WTC11 (cell line): ENCODE measurements at regions not wholly inside any gene's neighbourhood (a gene's known extent, or its start where the extent isn't known, plus 50 kb on each side); places are given as distances from the start of the nearest gene placed in this dataset.

Source experiments
- ATAC-seq: fragments of 200-7000 bp; cut with Tn5 transposase; 2 replicates; pipeline ENCODE4 v1.10.0; 2021; ENCODE audit warnings: mild to moderate bottlenecking, moderate library complexity
- CTCF ChIA-PET: fragments of 300-600 bp; sonication (Branson Sonifier 250); formaldehyde crosslinking; loops from one replicate; lab custom pipeline; 2021; ENCODE audit warnings: antibody characterized with exemption; lab: Charles Lee
- POLR2A ChIA-PET: fragments of 350-600 bp; sonication (Branson Sonifier 250); formaldehyde crosslinking; loops from one replicate; lab custom pipeline; 2021; ENCODE audit warnings: antibody characterized with exemption; lab: Charles Lee
- DNase-seq: peaks from one replicate; pipeline ENCODE4 v3.0.0; 2021; ENCODE audit warnings: low spot score
- H3K27ac Mint-ChIP-seq: 2 replicates; pipeline ENCODE4 v1.8.0; 2021; ENCODE audit warnings: mixed read lengths
- H3K27me3 Mint-ChIP-seq: 2 replicates; pipeline ENCODE4 v1.8.0; 2021; ENCODE audit warnings: low read depth, mild to moderate bottlenecking, moderate library complexity, mixed read lengths
- H3K36me3 Mint-ChIP-seq: 2 replicates; pipeline ENCODE4 v1.8.0; 2021; ENCODE audit warnings: mixed read lengths
- H3K4me1 Mint-ChIP-seq: 2 replicates; pipeline ENCODE4 v1.8.0; 2022; ENCODE audit warnings: mixed read lengths
- H3K4me3 Mint-ChIP-seq: 2 replicates; pipeline ENCODE4 v1.8.0; 2021; ENCODE audit warnings: mild to moderate bottlenecking, moderate library complexity, mixed read lengths
- H3K9me3 Mint-ChIP-seq: 2 replicates; pipeline ENCODE4 v1.8.0; 2021; ENCODE audit warnings: mixed read lengths
- AFF4 ChIP-seq: sonication (generic); formaldehyde crosslinking; IDR thresholded peaks from 2 replicates; pipeline ENCODE4 v1.8.1; 2023; ENCODE audit warnings: mild to moderate bottlenecking, missing genetic modification reagents, borderline replicate concordance
- ATF6 ChIP-seq: sonication (generic); formaldehyde crosslinking; IDR thresholded peaks from 2 replicates; pipeline ENCODE4 v1.8.1; 2023; ENCODE audit warnings: mild to moderate bottlenecking, missing genetic modification reagents
- CBFB ChIP-seq: sonication (generic); formaldehyde crosslinking; IDR thresholded peaks from 2 replicates; pipeline ENCODE4 v1.8.1; 2022; ENCODE audit warnings: mild to moderate bottlenecking, low read depth, missing genetic modification reagents
- CDX4 ChIP-seq: fragments of 250-450 bp; sonication (Bioruptor Pico); IDR thresholded peaks from 2 replicates; pipeline ENCODE4 v1.9.0; 2021; ENCODE audit warnings: moderate library complexity, mild to moderate bottlenecking, inconsistent platforms, borderline replicate concordance
- E2F4 ChIP-seq: sonication (generic); formaldehyde crosslinking; IDR thresholded peaks from 2 replicates; pipeline ENCODE4 v1.8.1; 2022; ENCODE audit warnings: low read depth, mild to moderate bottlenecking, moderate library complexity, missing genetic modification reagents, borderline replicate concordance
- E2F5 ChIP-seq: sonication (generic); formaldehyde crosslinking; IDR thresholded peaks from 2 replicates; pipeline ENCODE4 v1.8.1; 2022; ENCODE audit warnings: mild to moderate bottlenecking, moderate library complexity, missing genetic modification reagents
- ERG ChIP-seq: fragments of 250-450 bp; sonication (Bioruptor Pico); IDR thresholded peaks from 2 replicates; pipeline ENCODE4 v1.8.0; 2021; ENCODE audit warnings: mild to moderate bottlenecking
- FOXJ3 ChIP-seq: sonication (generic); formaldehyde crosslinking; IDR thresholded peaks from 2 replicates; pipeline ENCODE4 v1.9.0; 2021; ENCODE audit warnings: missing genetic modification reagents, mild to moderate bottlenecking, borderline replicate concordance
- GTF2I ChIP-seq: fragments of 250-450 bp; sonication (Bioruptor Pico); conservative IDR thresholded peaks from 2 replicates; pipeline ENCODE4 v1.4.0; 2021; ENCODE audit warnings: mild to moderate bottlenecking
- NFATC4 ChIP-seq: fragments of 250-450 bp; sonication (Bioruptor Pico); IDR thresholded peaks from 2 replicates; pipeline ENCODE4 v1.9.0; 2021; ENCODE audit warnings: mild to moderate bottlenecking
- OVOL2 ChIP-seq: fragments of 250-450 bp; sonication (Bioruptor Pico); IDR thresholded peaks from 2 replicates; pipeline ENCODE4 v1.9.0; 2021; ENCODE audit warnings: mild to moderate bottlenecking, borderline replicate concordance
- STAT6 ChIP-seq: sonication (generic); formaldehyde crosslinking; conservative IDR thresholded peaks from 2 replicates; pipeline ENCODE4 v1.8.1; 2023; ENCODE audit warnings: mild to moderate bottlenecking, low read depth, missing genetic modification reagents, moderate library complexity
- TCF7 ChIP-seq: sonication (generic); formaldehyde crosslinking; IDR thresholded peaks from 2 replicates; pipeline ENCODE4 v1.8.0; 2022; ENCODE audit warnings: mild to moderate bottlenecking, low read depth, missing genetic modification reagents, moderate library complexity
- ZNF263 ChIP-seq: sonication (generic); formaldehyde crosslinking; IDR thresholded peaks from 2 replicates; pipeline ENCODE4 v1.8.1; 2022; ENCODE audit warnings: low read depth, mild to moderate bottlenecking, moderate library complexity, missing genetic modification reagents
- ZNF425 ChIP-seq: fragments of 250-450 bp; sonication (Bioruptor Pico); conservative IDR thresholded peaks from 2 replicates; pipeline ENCODE4 v1.9.0; 2021; ENCODE audit warnings: mild to moderate bottlenecking
- ZSCAN18 ChIP-seq: fragments of 250-450 bp; sonication (Bioruptor Pico); IDR thresholded peaks from 2 replicates; pipeline ENCODE4 v2.1.2; 2022; ENCODE audit warnings: mild to moderate bottlenecking, moderate library complexity

- no peak for DNase-seq
- H3K27ac Mint-ChIP-seq = no peak overlapping the region
- TF ChIP-seq ZNF263 (CRISPR knock-in tag) = no peak
- TF ChIP-seq ATF6 (CRISPR knock-in tag) = no peak
- TF ChIP-seq AFF4 (CRISPR knock-in tag) = no peak
- TF ChIP-seq TCF7 (CRISPR knock-in tag) = no peak
- TF ChIP-seq NFATC4 (CRISPR knock-in tag) = no peak
- POLR2A ChIA-PET = no interaction called here
- peaks cover 59% of the 10 kb centered on the region for H3K9me3 Mint-ChIP-seq
- no peaks in the 10 kb centered on the region for H3K4me1 Mint-ChIP-seq
- no peak overlapping the region for H3K4me3 Mint-ChIP-seq
- ATAC-seq = no peak
- H3K36me3 Mint-ChIP-seq = peaks cover 45% of the 10 kb centered on the region
- CTCF ChIA-PET = interaction anchor here (1.1 kb wide), 1 partner anchor 65 kb away, joined by 3 read pairs; no protein-coding TSS in a partner anchor
- peaks cover 8% of the 10 kb centered on the region for H3K27me3 Mint-ChIP-seq
These were observed 919.1 kb upstream of the EEF2KMT start for GRCh38 chr16:6016530-6017184.

- ATAC-seq (no peak), DNase-seq (no peak)
- H3K27ac Mint-ChIP-seq = no peak overlapping the region
- H3K4me1 Mint-ChIP-seq = no peaks in the 10 kb centered on the region
- peaks cover 78% of the 10 kb centered on the region for H3K9me3 Mint-ChIP-seq
- H3K4me3 Mint-ChIP-seq = no peak overlapping the region
- peaks cover 11% of the 10 kb centered on the region for H3K27me3 Mint-ChIP-seq
- POLR2A ChIA-PET = no interaction called here
- H3K36me3 Mint-ChIP-seq = peaks cover 57% of the 10 kb centered on the region
- CTCF ChIA-PET = no interaction called here
- TF ChIP-seq CBFB (CRISPR knock-in tag) = no peak
- TF ChIP-seq FOXJ3 (CRISPR knock-in tag) = no peak
- TF ChIP-seq CDX4 = no peak
- no peak for TF ChIP-seq E2F5 (CRISPR knock-in tag)
- TF ChIP-seq E2F4 (CRISPR knock-in tag) = no peak
- TF ChIP-seq OVOL2 (CRISPR knock-in tag) = no peak
- TF ChIP-seq STAT6 (CRISPR knock-in tag) = no peak
- no peak for TF ChIP-seq ZSCAN18 (CRISPR knock-in tag)
- TF ChIP-seq ERG (CRISPR knock-in tag) = no peak
- no peak for TF ChIP-seq ZNF425 (CRISPR knock-in tag)
- no peak for TF ChIP-seq GTF2I (CRISPR knock-in tag)
These were observed 915.1 kb upstream of the EEF2KMT start for GRCh38 chr16:6012716-6013115.
